HG03442 (cell line): ENCODE measurements at regions not wholly inside any gene's neighbourhood (a gene's known extent, or its start where the extent isn't known, plus 50 kb on each side); places are given as distances from the start of the nearest gene placed in this dataset.

Source experiments
- ATAC-seq: cut with Tn5 transposase; IDR thresholded peaks from one replicate; pipeline ENCODE4 v1.9.1; 2021; ENCODE audit warnings: mild to moderate bottlenecking, moderate library complexity; ENCODE audit not compliant: unreplicated experiment

DNA sequence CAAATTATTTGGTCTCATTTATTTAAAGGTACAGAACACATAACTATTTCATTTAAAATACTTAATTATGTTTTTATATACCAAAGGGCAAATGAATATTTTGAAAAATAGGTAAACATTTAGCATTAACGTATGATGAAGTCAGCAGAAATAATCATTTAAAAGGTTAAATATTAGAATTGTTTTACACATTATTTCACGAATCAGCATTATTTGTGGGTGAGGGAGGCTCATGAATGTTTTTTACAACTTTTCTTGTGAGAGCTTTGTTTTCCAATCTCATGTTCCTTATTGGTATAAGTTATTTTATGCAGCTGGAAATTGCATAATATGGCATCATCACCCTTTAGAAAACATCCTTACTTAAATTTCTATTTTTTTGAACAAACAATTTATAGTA lies 73.9 kb upstream of the FSTL5 start:
- ATAC-seq: no peak

DNA sequence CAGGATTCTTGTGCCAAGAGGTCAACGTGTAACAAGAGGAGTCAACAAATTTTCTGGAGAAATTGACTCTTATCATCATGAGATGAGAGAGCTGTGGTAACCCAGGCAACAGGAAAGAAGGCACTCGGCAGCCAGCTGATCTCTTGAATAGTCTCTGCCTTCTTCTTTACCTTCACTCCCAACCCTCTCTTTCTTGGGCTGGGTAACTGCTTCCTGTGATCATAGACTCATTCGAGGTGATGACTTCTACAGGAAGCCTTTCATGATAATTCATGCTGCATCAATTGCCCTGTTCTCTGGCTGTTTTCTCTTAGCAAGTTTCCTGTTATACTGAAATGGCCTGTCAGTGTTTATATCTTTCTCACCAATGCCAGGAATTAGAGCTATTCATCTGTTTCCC lies 70.8 kb upstream of the FSTL5 start:
- ATAC-seq: no peak

DNA sequence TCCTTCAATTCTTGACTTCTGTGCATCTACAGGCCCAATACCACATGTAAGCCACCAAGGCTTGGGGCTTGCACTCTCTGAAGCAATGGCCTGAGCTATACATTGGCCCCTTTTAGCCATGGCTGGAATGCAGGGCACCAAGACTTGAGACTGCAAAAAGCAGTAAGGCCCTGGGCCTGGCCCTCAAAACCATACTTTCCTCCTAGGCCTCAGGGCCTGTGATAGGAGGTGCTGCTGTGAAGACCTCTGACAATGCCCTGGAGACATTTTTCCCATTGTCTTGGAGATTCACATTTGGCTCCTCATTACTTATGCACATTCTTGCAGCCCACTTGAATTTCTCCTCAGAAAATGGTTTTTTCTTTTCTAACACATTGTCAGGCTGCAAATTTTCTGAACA lies 68.5 kb upstream of the FSTL5 start:
- no peak for ATAC-seq

DNA sequence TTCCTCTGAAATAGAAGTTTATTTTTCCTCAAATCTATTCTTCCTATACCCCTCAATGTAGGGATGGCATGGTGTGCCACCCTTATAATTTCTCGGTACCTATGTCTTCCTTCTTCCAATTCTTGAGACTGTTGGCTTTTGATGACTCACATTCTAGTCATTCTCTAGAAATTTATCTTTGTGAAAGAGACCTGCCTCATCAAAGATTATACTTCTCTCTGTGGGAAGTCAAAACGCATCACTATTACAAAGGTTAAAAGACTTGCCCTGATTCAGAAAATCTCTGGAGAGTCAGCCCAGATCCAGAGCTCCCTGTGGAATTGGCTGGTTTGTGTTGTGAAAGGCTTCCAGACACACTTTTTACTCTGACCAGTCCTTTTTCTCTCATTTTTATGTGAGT lies 65.9 kb upstream of the FSTL5 start:
- no peak for ATAC-seq

DNA sequence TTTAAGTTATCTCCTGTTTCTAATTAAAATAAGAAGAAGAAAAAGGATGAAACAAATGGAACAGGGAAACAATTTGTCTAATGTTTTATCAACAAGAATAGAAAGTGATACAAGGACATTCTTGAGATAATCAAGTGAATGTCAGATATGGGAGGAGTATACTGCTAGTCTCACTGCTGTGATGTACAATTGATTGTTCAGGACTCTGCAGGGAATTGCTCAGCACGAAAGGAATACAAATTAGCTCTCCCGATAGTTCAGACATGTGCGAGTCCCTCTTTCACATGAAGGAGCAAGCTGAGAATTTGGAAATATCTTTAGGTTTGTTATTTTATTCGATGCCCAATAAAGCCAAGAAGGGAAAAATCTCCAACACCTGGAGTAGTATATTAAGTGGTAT lies 57.3 kb upstream of the FSTL5 start:
- no peak for ATAC-seq
